Stimulated activated CD8-positive, alpha-beta memory T cell treated with anti-CD3 and anti-CD28 coated beads, Interleukin-4, amount 100 ng/mL, for 1 hour (primary cell): ENCODE measurements at regions not wholly inside any gene's neighbourhood (a gene's known extent, or its start where the extent isn't known, plus 50 kb on each side); places are given as distances from the start of the nearest gene placed in this dataset.

Source experiments
- DNase-seq, 2 donors: peaks; one replicate each; pipeline ENCODE4 v3.0.0-alpha.2; 2020; ENCODE audit warnings: low read depth in 2 of 2, low spot score in 1 of 2

- no peak for DNase-seq
These were observed 1418.2 kb downstream of the TBC1D22A start for GRCh38 chr22:48180631-48181030.

GRCh38 chr22:48179571-48180546 is 1417.4 kb downstream of the TBC1D22A start:
- no peak for DNase-seq

GRCh38 chr22:48178536-48178935 is 1416.1 kb downstream of the TBC1D22A start:
- DNase-seq, result no peak

GRCh38 chr22:48177631-48178030 is 1415.2 kb downstream of the TBC1D22A start:
- DNase-seq, result no peak

GRCh38 chr22:48175721-48176120 is 1413.3 kb downstream of the TBC1D22A start:
- DNase-seq, result no peak

GRCh38 chr22:48173773-48174160 is 1411.3 kb downstream of the TBC1D22A start:
- no peak for DNase-seq

- no peak for DNase-seq
These were observed 1410.8 kb downstream of the TBC1D22A start for GRCh38 chr22:48173061-48173772.

GRCh38 chr22:48171271-48171691 is 1408.8 kb downstream of the TBC1D22A start:
- DNase-seq, result no peak

GRCh38 chr22:48169227-48169626 is 1406.8 kb downstream of the TBC1D22A start:
- no peak for DNase-seq

GRCh38 chr22:48167238-48167637 is 1404.8 kb downstream of the TBC1D22A start:
- no peak for DNase-seq

- DNase-seq, result no peak
These were observed 1398.8 kb downstream of the TBC1D22A start for GRCh38 chr22:48161298-48161697.

GRCh38 chr22:48157676-48158075 is 1395.2 kb downstream of the TBC1D22A start:
- DNase-seq, result no peak

GRCh38 chr22:48156603-48157355 is 1394.3 kb downstream of the TBC1D22A start:
- DNase-seq, result no peak

GRCh38 chr22:48155446-48155845 is 1393.0 kb downstream of the TBC1D22A start:
- DNase-seq, result no peak

- no peak for DNase-seq
These were observed 1392.4 kb downstream of the TBC1D22A start for GRCh38 chr22:48154943-48155240.

- no peak for DNase-seq
These were observed 1391.9 kb downstream of the TBC1D22A start for GRCh38 chr22:48154169-48154942.

GRCh38 chr22:48153726-48154125 is 1391.3 kb downstream of the TBC1D22A start:
- no peak for DNase-seq

- no peak for DNase-seq
These were observed 1390.5 kb downstream of the TBC1D22A start for GRCh38 chr22:48152916-48153315.

GRCh38 chr22:48152164-48152775 is 1389.8 kb downstream of the TBC1D22A start:
- no peak for DNase-seq

- no peak for DNase-seq
These were observed 1389.2 kb downstream of the TBC1D22A start for GRCh38 chr22:48151641-48152040.
